Body of pancreas (tissue), 4 donors: ENCODE measurements at regions not wholly inside any gene's neighbourhood (a gene's known extent, or its start where the extent isn't known, plus 50 kb on each side); places are given as distances from the start of the nearest gene placed in this dataset.
A peak's percentile ranks its signal among the peaks of the same experiment; 100 is the strongest.

Source experiments
- ATAC-seq: fragments of 150-250 bp; one replicate; pipeline ENCODE4 v1.9.1; 2016
- DNase-seq, 4 donors: peaks; one replicate each; pipeline ENCODE4 v3.0.0-alpha.2; 2019
- H3K27ac ChIP-seq, 4 donors: fragments of 200-600 bp; sonication (generic); 1 replicate in 3 of 4; 2 replicates in 1 of 4; pipeline versions ENCODE4 v1.5.1 to v1.6.1; 2016 to 2019; ENCODE audit warnings: mild to moderate bottlenecking in 1 of 4, mixed read lengths in 1 of 4, moderate library complexity in 1 of 4
- H3K27me3 ChIP-seq, 2 donors: fragments of 200-600 bp; sonication (generic); one replicate each; pipeline ENCODE4 v1.6.0; 2016; ENCODE audit warnings: mild to moderate bottlenecking in 1 of 2
- H3K36me3 ChIP-seq, 2 donors: fragments of 200-600 bp; sonication (generic); replicated peaks in 1 of 2; 2 replicates each; pipeline ENCODE4 v1.5.1; 2016; ENCODE audit warnings: low read depth in 2 of 2; ENCODE audit not compliant: insufficient read depth in 1 of 2
- H3K4me1 ChIP-seq: fragments of 200-600 bp; sonication (generic); one replicate; pipeline ENCODE4 v1.6.0; 2016
- H3K4me3 ChIP-seq, 2 donors: fragments of 200-600 bp; sonication (generic); 1 replicate in 1 of 2; 2 replicates in 1 of 2; pipeline ENCODE4 v1.5.1; 2016 to 2019
- H3K9me3 ChIP-seq, 3 donors: fragments of 200-600 bp; sonication (generic); 1 replicate in 2 of 3; 2 replicates in 1 of 3; pipeline ENCODE4 v1.5.1; 2016
- CTCF ChIP-seq, 7 experiments: fragments of 450-650 bp in 4 of 7; fragments of 200-600 bp in 3 of 7; sonication (generic) in 3 of 7; IDR thresholded peaks; one replicate each; pipeline ENCODE4 v1.5.1; 2016 to 2019; ENCODE audit warnings: antibody characterized with exemption in 7 of 7
- POLR2A ChIP-seq, 3 donors: fragments of 450-650 bp; IDR thresholded peaks; one replicate each; pipeline ENCODE4 v1.6.1; 2016; ENCODE audit warnings: antibody characterized with exemption in 3 of 3, mild to moderate bottlenecking in 2 of 3
- WGBS, 2 donors: methylation state at CpG; one replicate each; pipeline ENCODE4 v1.1.5; 2017; 5-methylcytosine and 5-hydroxymethylcytosine counted together
- intact Hi-C: fragments of 100-400 bp; cut with DNase I; formaldehyde crosslinking; loops from one replicate; pipeline ENCODE4 v1.15.1; 2023

DNA sequence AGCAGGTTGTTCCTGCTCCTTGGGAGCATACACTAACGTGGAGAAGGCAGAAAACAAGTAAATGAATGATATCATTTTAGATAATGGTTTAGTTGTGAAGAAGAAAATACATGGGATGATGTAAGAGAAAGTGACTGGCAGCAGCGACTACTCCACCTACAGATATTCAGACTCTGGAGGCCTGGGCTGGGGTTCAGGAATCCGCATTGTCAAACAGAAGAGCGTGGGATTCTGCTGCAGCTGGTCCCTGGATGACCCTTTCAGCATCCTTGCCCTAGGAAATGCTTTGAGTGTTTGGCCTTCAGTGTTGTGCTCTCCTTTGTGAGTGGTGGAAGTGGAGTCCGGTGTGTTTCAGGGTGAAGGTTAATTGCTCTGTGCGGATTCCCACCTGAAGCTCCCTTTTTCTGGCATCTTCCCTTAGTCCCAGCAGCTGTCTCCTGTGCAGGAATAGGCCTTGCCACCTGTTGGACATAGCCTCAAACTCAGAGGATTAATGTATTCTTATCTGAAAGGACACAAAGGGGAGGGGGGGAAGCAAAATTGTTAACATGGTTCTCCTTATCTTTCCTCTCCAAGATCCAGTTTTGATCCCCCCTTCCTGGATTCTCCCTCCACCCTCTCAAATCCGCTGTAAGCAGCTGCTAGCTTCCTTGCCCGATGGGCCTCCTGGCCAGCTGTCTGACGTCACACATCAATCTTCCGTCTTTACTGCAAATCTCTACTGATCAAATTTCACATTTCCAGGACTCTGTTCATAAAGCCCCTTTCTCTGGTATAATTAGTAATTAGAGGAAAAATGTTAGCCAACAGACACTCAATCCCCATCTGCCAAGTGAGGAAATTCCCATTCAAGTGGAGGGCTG is 68.3 kb upstream of the SPAG17 start:
- intact Hi-C loops = no loop called here
- H3K27ac ChIP-seq = no peak overlapping the region
- no peak overlapping the region for H3K4me3 ChIP-seq
- no peaks in the 10 kb centered on the region for H3K4me1 ChIP-seq
- no peaks in the 10 kb centered on the region for H3K36me3 ChIP-seq
- DNase-seq (no peak), ATAC-seq (no peak)
- TF ChIP-seq CTCF (IDR thresholded peaks at IDR 0.05) = no peak
- no peak for TF ChIP-seq POLR2A (IDR thresholded peaks at IDR 0.05)
- WGBS, 2 donors = 54 to 57% methylated on average over 10 of the region's 10 CpGs
- no peaks in the 10 kb centered on the region for H3K27me3 ChIP-seq
- H3K9me3 ChIP-seq = no peaks in the 10 kb centered on the region

- WGBS, 2 donors = 56 to 77% methylated on average over 3 of the region's 3 CpGs
- intact Hi-C loops = no loop called here
- ATAC-seq = no peak
- DNase-seq = no peak
- TF ChIP-seq CTCF (IDR thresholded peaks at IDR 0.05) (no peak), POLR2A (IDR thresholded peaks at IDR 0.05) (no peak)
- H3K4me1 ChIP-seq = no peaks in the 10 kb centered on the region
- H3K36me3 ChIP-seq = no peaks in the 10 kb centered on the region
- H3K4me3 ChIP-seq = no peak overlapping the region
- no peaks in the 10 kb centered on the region for H3K27me3 ChIP-seq
- no peaks in the 10 kb centered on the region for H3K9me3 ChIP-seq
- H3K27ac ChIP-seq = no peak overlapping the region
Measured at GRCh38 chr1:118252624-118253023, 67.6 kb upstream of the SPAG17 start.

DNA sequence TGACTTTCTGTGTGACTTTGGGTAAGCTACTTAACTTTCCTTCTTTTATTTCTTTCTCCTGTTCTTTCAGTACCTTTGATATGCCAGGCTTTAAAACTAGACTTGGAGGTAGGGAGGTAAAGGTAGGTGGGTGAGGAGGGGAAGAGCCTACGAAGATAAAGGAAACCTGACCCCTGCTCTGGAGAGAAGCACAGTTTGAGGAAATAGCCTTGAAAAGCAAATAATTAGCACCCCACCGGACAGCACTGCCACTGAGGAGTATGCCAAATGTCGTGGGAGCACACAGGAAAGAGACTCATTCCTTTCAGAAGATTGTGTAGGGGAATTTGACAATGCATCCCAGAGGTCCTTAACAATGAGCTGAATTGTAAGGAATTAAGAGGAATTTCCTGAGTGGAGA is 65.2 kb upstream of the SPAG17 start:
- intact Hi-C loops = no loop called here
- no peaks in the 10 kb centered on the region for H3K9me3 ChIP-seq
- H3K4me1 ChIP-seq = no peaks in the 10 kb centered on the region
- H3K4me3 ChIP-seq = no peak overlapping the region
- DNase-seq (no peak), ATAC-seq (no peak)
- H3K27ac ChIP-seq = no peak overlapping the region
- no peaks in the 10 kb centered on the region for H3K27me3 ChIP-seq
- TF ChIP-seq POLR2A (IDR thresholded peaks at IDR 0.05) = no peak
- no peak for TF ChIP-seq CTCF (IDR thresholded peaks at IDR 0.05)
- WGBS, 2 donors = 28 to 30% methylated on average over 3 of the region's 3 CpGs
- H3K36me3 ChIP-seq = no peaks in the 10 kb centered on the region

DNA sequence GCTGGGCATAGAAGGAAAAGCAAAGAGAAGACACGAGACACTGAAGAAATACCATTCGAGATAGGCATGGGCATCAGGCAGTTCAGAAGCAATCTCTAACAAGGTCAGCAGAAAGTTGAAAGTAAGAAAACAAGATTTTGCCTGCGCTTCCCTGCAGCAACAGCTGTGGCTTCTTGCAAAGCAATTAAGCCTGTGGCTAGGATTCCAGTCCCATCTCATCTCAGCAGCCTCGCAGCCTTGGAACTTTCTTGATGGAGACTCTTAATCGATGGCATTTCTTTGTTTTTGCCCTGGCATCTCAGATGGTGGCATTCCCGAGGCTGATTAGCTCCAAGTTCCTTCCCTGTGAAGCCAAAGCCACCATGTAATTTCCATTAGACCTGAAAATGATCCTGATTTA is 64.6 kb upstream of the SPAG17 start:
- Histone ChIP-seq H3K4me1 (no peaks in the 10 kb centered on the region), H3K9me3 (no peaks in the 10 kb centered on the region), H3K27ac (no peak overlapping the region), H3K27me3 (no peaks in the 10 kb centered on the region), H3K4me3 (no peak overlapping the region), H3K36me3 (no peaks in the 10 kb centered on the region)
- TF ChIP-seq POLR2A (IDR thresholded peaks at IDR 0.05) (no peak), CTCF (IDR thresholded peaks at IDR 0.05) (no peak)
- no peak for DNase-seq
- intact Hi-C loops = no loop called here
- 59 to 65% methylated on average over 6 of the region's 6 CpGs for WGBS, 2 donors
- ATAC-seq = no peak

DNA sequence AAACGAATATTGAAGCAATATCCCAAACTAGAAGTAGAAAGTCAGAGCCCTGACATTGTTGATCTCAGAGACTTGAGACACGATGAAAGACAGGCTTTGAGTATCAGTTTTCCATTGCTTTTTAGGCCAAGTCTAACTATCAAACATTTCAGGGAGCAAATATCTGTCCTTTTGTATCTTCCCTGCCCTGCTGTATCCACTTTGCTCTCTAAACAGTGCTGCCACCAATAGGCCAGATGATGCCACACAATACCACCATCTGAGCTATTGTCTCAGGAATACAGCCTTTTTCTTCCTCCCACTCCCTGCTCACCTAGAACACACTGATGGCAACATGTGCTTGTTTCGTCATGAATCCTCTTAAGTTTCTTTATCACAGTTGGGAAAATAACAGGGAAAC is 62.6 kb upstream of the SPAG17 start:
- ATAC-seq (no peak), DNase-seq (peak in 2 of 4 donors; percentile 5 to 17)
- WGBS, 2 donors = 66 to 71% methylated on average over 3 of the region's 3 CpGs
- H3K4me1 ChIP-seq = no peaks in the 10 kb centered on the region
- H3K27me3 ChIP-seq = no peaks in the 10 kb centered on the region
- H3K36me3 ChIP-seq = no peaks in the 10 kb centered on the region
- no peak overlapping the region for H3K27ac ChIP-seq
- peak in 6 of 7 experiments; percentile 6 to 40 (median 31) for TF ChIP-seq CTCF (IDR thresholded peaks at IDR 0.05)
- no peak for TF ChIP-seq POLR2A (IDR thresholded peaks at IDR 0.05)
- intact Hi-C loops = no loop called here
- no peak overlapping the region for H3K4me3 ChIP-seq
- H3K9me3 ChIP-seq = no peaks in the 10 kb centered on the region
